ENCODE measurements at regions not wholly inside any gene's neighbourhood (a gene's known extent, or its start where the extent isn't known, plus 50 kb on each side); places are given as distances from the start of the nearest gene placed in this dataset.

DNA sequence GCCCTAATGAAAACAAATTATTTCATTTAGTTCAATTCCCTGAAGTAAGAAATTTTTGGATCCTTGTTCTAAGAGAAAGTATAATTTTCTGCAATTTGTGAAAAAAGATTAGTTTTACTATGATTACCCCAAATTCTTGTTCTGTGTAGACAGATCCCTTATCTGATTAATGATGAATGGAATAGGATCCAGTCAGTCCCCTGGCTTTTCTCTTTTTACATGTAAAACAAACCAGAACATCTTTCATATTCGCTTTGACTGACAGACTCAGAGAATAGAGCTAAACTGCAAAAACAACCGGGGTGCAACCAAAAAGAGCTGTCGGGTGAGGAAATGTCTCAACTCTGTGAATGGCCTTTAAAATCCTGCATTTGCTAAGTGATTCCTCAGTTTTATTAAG is 93.4 kb upstream of the VEGFC start:
- H3K9me3 ChIP-seq (ENCODE audit: low read length): no peaks in the 10 kb centered on the region
- no peak overlapping the region for H3K4me3 ChIP-seq (ENCODE audit: low read length)
- no peaks in the 10 kb centered on the region for H3K27me3 ChIP-seq (ENCODE audit: low read length)
- DNase-seq: no peak
- H3K4me1 ChIP-seq (ENCODE audit: low read length): no peaks in the 10 kb centered on the region
- H3K27ac ChIP-seq (ENCODE audit: low read length): no peak overlapping the region
- H3K9ac ChIP-seq (ENCODE audit: low read length): no peak overlapping the region
- H3K4me2 ChIP-seq (ENCODE audit: low read depth, low read length, poor library complexity, severe bottlenecking): no peak overlapping the region
- no peaks in the 10 kb centered on the region for H3K9me2 ChIP-seq (replicated peaks; ENCODE audit: insufficient read depth, low read length)
- no peaks in the 10 kb centered on the region for H3K79me2 ChIP-seq (ENCODE audit: low read length)
- H2AFZ ChIP-seq (ENCODE audit: low read length): no peak overlapping the region
- H3K36me3 ChIP-seq (ENCODE audit: insufficient read depth, low read length): no peaks in the 10 kb centered on the region
- no peaks in the 10 kb centered on the region for H4K20me1 ChIP-seq (ENCODE audit: insufficient read depth, low read depth, low read length)

DNA sequence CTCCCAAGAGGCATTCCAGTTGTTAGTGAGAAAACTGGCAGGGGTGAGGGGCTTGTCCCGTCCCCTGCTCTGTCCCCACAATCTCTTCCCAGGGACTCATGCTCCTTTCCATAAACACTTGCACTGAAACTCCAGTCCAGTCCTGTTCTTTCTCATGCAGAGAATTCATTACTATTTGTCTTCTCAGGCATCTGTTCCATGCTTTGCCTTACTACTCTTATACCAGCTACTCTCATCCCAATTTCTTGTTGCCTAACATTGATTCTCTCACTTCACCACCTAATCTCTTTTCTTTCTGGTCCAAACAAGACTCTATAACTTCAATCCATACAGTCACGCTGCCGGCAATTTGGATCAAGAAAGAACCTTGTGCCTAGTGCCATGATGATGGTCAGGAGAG is 97.1 kb upstream of the VEGFC start:
- Histone ChIP-seq H4K20me1 (ENCODE audit: insufficient read depth, low read depth, low read length) (no peaks in the 10 kb centered on the region), H3K4me2 (ENCODE audit: low read depth, low read length, poor library complexity, severe bottlenecking) (no peak overlapping the region)

DNA sequence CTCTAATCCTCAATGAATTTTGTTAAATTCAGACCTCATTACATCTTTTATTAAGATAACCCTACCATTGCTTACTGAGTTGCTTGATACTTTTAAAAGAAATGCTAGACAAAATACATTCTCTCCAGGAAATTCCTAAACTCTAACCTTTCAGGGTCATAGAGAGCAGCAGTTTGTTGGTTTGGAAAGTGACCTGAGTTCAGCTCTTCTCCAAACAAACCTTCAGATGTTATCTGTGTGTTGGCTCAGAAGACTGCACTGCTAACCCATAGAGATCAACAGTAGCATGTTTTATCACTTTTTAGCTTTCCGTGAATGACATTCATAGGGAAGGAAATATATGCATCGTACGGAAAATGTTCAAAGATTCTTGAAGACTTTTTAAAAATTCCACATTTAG is 101.8 kb upstream of the VEGFC start:
- Histone ChIP-seq H3K27me3 (ENCODE audit: low read length) (no peaks in the 10 kb centered on the region), H3K9me3 (ENCODE audit: low read length) (no peaks in the 10 kb centered on the region), H3K36me3 (ENCODE audit: insufficient read depth, low read length) (no peaks in the 10 kb centered on the region), H3K4me3 (ENCODE audit: low read length) (no peak overlapping the region), H3K4me1 (ENCODE audit: low read length) (no peaks in the 10 kb centered on the region), H3K27ac (ENCODE audit: low read length) (no peak overlapping the region), H3K9ac (ENCODE audit: low read length) (no peak overlapping the region), H3K79me2 (ENCODE audit: low read length) (no peaks in the 10 kb centered on the region), H4K20me1 (ENCODE audit: insufficient read depth, low read depth, low read length) (no peaks in the 10 kb centered on the region), H3K4me2 (ENCODE audit: low read depth, low read length, poor library complexity, severe bottlenecking) (no peak overlapping the region), H3K9me2 (replicated peaks; ENCODE audit: insufficient read depth, low read length) (no peaks in the 10 kb centered on the region), H2AFZ (ENCODE audit: low read length) (no peak overlapping the region)
- no peak for DNase-seq

More for the DNA sequence above, 97.1 kb upstream of the VEGFC start:
- no peaks in the 10 kb centered on the region for H3K36me3 ChIP-seq (ENCODE audit: insufficient read depth, low read length)
- H3K27me3 ChIP-seq (ENCODE audit: low read length): no peaks in the 10 kb centered on the region
- no peak overlapping the region for H2AFZ ChIP-seq (ENCODE audit: low read length)
- no peaks in the 10 kb centered on the region for H3K79me2 ChIP-seq (ENCODE audit: low read length)
- H3K9ac ChIP-seq (ENCODE audit: low read length): no peak overlapping the region
- H3K4me1 ChIP-seq (ENCODE audit: low read length): no peaks in the 10 kb centered on the region
- H3K9me2 ChIP-seq (replicated peaks; ENCODE audit: insufficient read depth, low read length): no peaks in the 10 kb centered on the region
- no peaks in the 10 kb centered on the region for H3K9me3 ChIP-seq (ENCODE audit: low read length)
- H3K27ac ChIP-seq (ENCODE audit: low read length): no peak overlapping the region
- DNase-seq: no peak
- H3K4me3 ChIP-seq (ENCODE audit: low read length): no peak overlapping the region

DNA sequence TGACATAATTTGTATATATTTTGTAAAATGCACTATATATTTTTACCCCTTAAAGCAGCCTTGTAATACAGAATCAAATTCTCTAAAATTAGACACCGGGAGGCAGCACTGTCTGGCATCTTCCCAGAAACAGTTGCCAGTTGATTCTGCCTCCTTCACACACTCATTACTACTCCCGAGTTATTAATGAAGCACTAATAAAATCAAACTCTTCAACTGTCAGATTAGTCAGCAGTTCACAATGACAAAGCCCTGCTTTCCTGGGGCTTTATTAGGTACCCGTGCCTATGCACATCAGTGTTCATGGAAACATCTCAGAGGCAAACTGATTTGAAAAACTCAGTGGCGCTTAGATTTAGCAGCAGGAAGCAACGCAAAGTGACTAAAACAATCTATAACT is 103.5 kb upstream of the VEGFC start:
- H3K9me2 ChIP-seq (replicated peaks; ENCODE audit: insufficient read depth, low read length): no peaks in the 10 kb centered on the region
- no peaks in the 10 kb centered on the region for H3K27me3 ChIP-seq (ENCODE audit: low read length)
- no peaks in the 10 kb centered on the region for H3K36me3 ChIP-seq (ENCODE audit: insufficient read depth, low read length)
- no peak overlapping the region for H3K4me3 ChIP-seq (ENCODE audit: low read length)
- H3K4me2 ChIP-seq (ENCODE audit: low read depth, low read length, poor library complexity, severe bottlenecking): no peak overlapping the region
- H4K20me1 ChIP-seq (ENCODE audit: insufficient read depth, low read depth, low read length): no peaks in the 10 kb centered on the region
- H2AFZ ChIP-seq (ENCODE audit: low read length): no peak overlapping the region
- no peak overlapping the region for H3K27ac ChIP-seq (ENCODE audit: low read length)
- H3K79me2 ChIP-seq (ENCODE audit: low read length): no peaks in the 10 kb centered on the region
- H3K9ac ChIP-seq (ENCODE audit: low read length): no peak overlapping the region
- no peaks in the 10 kb centered on the region for H3K4me1 ChIP-seq (ENCODE audit: low read length)
- no peak for DNase-seq
- H3K9me3 ChIP-seq (ENCODE audit: low read length): no peaks in the 10 kb centered on the region

DNA sequence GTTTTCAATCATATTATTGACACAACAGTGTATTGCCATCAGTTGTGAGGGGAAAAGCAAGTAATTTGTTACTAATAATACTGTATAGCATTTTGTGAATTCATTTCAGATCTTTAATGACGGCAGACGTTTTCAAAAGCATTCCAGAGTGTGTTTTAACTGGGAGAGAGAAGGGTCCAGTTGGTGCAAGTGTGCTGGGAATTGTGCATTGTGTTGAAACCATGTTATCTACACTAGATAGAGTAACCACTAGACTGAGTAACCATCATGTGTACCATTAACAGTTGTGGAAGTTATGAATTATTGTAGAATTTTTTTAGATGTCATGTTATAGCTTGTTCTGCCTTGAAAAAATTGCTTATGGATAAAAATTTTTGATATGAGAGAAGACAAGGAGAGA is 104.5 kb upstream of the VEGFC start:
- Histone ChIP-seq H4K20me1 (ENCODE audit: insufficient read depth, low read depth, low read length) (no peaks in the 10 kb centered on the region), H3K9me2 (replicated peaks; ENCODE audit: insufficient read depth, low read length) (no peaks in the 10 kb centered on the region), H3K79me2 (ENCODE audit: low read length) (no peaks in the 10 kb centered on the region), H3K27me3 (ENCODE audit: low read length) (no peaks in the 10 kb centered on the region), H3K4me2 (ENCODE audit: low read depth, low read length, poor library complexity, severe bottlenecking) (no peak overlapping the region), H3K4me1 (ENCODE audit: low read length) (no peaks in the 10 kb centered on the region), H3K9me3 (ENCODE audit: low read length) (no peaks in the 10 kb centered on the region), H3K4me3 (ENCODE audit: low read length) (no peak overlapping the region), H3K36me3 (ENCODE audit: insufficient read depth, low read length) (no peaks in the 10 kb centered on the region), H2AFZ (ENCODE audit: low read length) (no peak overlapping the region), H3K9ac (ENCODE audit: low read length) (no peak overlapping the region), H3K27ac (ENCODE audit: low read length) (no peak overlapping the region)
- no peak for DNase-seq

DNA sequence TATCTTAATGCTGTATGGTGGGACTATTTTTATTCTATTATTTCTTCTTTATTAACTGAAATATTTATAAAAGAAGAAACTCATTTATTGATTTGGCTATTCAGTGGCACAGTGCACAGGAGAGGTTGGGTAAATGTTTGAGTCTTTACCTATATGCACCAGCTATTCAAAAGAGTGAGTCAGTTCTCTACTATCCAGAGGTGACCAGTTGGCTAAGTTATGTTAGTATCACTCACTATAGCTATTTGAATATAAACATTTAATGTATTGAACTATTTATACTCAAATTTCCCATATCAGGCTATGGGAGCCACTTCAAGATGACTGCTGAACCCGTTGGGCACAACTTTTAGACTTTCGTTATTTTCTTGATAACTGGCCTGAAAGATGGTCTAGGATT is 106.1 kb upstream of the VEGFC start:
- Histone ChIP-seq H3K4me2 (ENCODE audit: low read depth, low read length, poor library complexity, severe bottlenecking) (no peak overlapping the region), H2AFZ (ENCODE audit: low read length) (no peak overlapping the region), H3K9me2 (replicated peaks; ENCODE audit: insufficient read depth, low read length) (no peaks in the 10 kb centered on the region), H4K20me1 (ENCODE audit: insufficient read depth, low read depth, low read length) (no peaks in the 10 kb centered on the region), H3K9me3 (ENCODE audit: low read length) (no peaks in the 10 kb centered on the region), H3K9ac (ENCODE audit: low read length) (no peak overlapping the region), H3K27ac (ENCODE audit: low read length) (no peak overlapping the region), H3K27me3 (ENCODE audit: low read length) (no peaks in the 10 kb centered on the region), H3K36me3 (ENCODE audit: insufficient read depth, low read length) (no peaks in the 10 kb centered on the region), H3K4me3 (ENCODE audit: low read length) (no peak overlapping the region), H3K4me1 (ENCODE audit: low read length) (no peaks in the 10 kb centered on the region), H3K79me2 (ENCODE audit: low read length) (no peaks in the 10 kb centered on the region)
- no peak for DNase-seq

DNA sequence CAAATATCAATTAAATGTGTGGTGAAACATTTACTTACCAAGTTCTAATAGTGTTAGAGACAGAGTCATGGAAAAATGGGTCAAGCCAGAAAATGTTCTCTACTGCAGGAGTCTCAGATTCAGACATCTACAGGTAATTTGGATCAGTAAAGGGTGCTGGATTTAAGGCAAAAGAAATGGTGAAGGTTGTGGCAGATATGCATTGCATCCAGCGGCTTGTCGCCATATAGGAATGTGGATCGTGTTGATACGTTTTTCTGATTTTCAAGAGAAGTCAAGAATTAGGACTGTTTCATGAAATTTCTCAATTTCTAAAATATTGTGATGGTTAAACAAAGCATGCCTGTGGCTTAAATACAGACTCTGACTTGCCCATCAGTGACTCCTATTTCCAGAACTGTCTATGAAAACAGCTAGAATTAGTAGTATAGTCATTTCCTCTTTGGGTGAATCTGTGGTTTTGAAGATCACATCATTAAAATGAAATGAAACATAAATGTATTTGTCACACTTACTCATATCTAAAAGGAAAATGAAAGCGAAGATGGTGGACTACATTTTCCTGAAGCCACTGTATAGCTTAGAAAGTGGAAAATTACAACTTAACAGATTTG is 110.1 kb upstream of the VEGFC start:
- H3K27ac ChIP-seq (ENCODE audit: low read length): no peak overlapping the region
- no peak for DNase-seq
- no peaks in the 10 kb centered on the region for H3K9me2 ChIP-seq (replicated peaks; ENCODE audit: insufficient read depth, low read length)
- H3K4me2 ChIP-seq (ENCODE audit: low read depth, low read length, poor library complexity, severe bottlenecking): no peak overlapping the region
- no peaks in the 10 kb centered on the region for H3K36me3 ChIP-seq (ENCODE audit: insufficient read depth, low read length)
- no peak overlapping the region for H3K4me3 ChIP-seq (ENCODE audit: low read length)
- no peak overlapping the region for H3K9ac ChIP-seq (ENCODE audit: low read length)
- no peaks in the 10 kb centered on the region for H3K9me3 ChIP-seq (ENCODE audit: low read length)
- no peaks in the 10 kb centered on the region for H3K27me3 ChIP-seq (ENCODE audit: low read length)
- no peaks in the 10 kb centered on the region for H4K20me1 ChIP-seq (ENCODE audit: insufficient read depth, low read depth, low read length)
- H2AFZ ChIP-seq (ENCODE audit: low read length): no peak overlapping the region
- no peaks in the 10 kb centered on the region for H3K4me1 ChIP-seq (ENCODE audit: low read length)
- H3K79me2 ChIP-seq (ENCODE audit: low read length): no peaks in the 10 kb centered on the region

DNA sequence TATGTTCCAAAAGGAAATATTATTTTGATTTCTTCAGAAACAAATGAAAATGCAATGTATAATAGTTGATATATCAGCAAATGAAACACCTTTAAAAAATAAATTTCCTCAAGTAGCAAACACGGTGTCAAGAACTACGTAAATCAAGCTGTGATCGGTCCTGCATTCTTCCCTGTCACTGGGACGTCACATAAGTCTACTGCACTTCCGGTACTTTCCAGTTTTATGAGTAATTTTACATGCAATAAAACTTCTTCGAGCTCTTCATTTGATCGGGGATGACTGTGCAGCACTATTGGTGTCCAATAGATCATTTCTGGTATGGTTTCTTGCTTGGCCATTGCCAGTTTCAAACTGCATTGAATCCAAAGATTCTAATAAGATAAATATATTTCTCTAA is 114.0 kb upstream of the VEGFC start:
- Histone ChIP-seq H3K9me2 (replicated peaks; ENCODE audit: insufficient read depth, low read length) (no peaks in the 10 kb centered on the region), H3K79me2 (ENCODE audit: low read length) (no peaks in the 10 kb centered on the region), H3K4me3 (ENCODE audit: low read length) (no peak overlapping the region), H4K20me1 (ENCODE audit: insufficient read depth, low read depth, low read length) (no peaks in the 10 kb centered on the region), H3K27me3 (ENCODE audit: low read length) (no peaks in the 10 kb centered on the region), H2AFZ (ENCODE audit: low read length) (no peak overlapping the region), H3K36me3 (ENCODE audit: insufficient read depth, low read length) (no peaks in the 10 kb centered on the region), H3K4me1 (ENCODE audit: low read length) (no peaks in the 10 kb centered on the region), H3K4me2 (ENCODE audit: low read depth, low read length, poor library complexity, severe bottlenecking) (no peak overlapping the region), H3K9ac (ENCODE audit: low read length) (no peak overlapping the region), H3K9me3 (ENCODE audit: low read length) (no peaks in the 10 kb centered on the region), H3K27ac (ENCODE audit: low read length) (no peak overlapping the region)
- DNase-seq: no peak

DNA sequence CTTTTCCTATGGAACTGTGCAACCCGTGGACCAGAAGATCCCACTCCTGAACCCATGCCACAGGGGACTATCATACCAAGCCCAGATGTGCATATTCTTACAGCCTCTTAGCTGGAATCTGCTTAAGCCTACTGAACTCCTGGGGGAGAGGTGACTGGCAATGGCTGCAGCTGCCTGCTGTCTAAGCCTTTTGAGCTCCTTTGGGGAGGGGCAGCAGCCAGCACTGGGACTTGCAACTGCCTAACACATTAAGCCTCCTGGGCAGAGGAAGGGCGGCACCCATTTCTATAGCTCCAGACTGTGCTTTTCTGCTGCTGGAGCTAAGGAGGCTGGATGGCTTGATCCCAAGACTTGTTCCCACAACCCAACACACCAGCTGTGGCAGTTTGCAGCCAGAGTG is 117.9 kb upstream of the VEGFC start:
- Histone ChIP-seq H3K9ac (ENCODE audit: low read length) (no peak overlapping the region), H3K9me3 (ENCODE audit: low read length) (no peaks in the 10 kb centered on the region), H3K9me2 (replicated peaks; ENCODE audit: insufficient read depth, low read length) (no peaks in the 10 kb centered on the region), H3K27ac (ENCODE audit: low read length) (no peak overlapping the region), H3K4me3 (ENCODE audit: low read length) (no peak overlapping the region), H3K4me1 (ENCODE audit: low read length) (no peaks in the 10 kb centered on the region), H3K79me2 (ENCODE audit: low read length) (no peaks in the 10 kb centered on the region), H3K36me3 (ENCODE audit: insufficient read depth, low read length) (no peaks in the 10 kb centered on the region), H2AFZ (ENCODE audit: low read length) (no peak overlapping the region), H3K27me3 (ENCODE audit: low read length) (no peaks in the 10 kb centered on the region), H4K20me1 (ENCODE audit: insufficient read depth, low read depth, low read length) (no peaks in the 10 kb centered on the region), H3K4me2 (ENCODE audit: low read depth, low read length, poor library complexity, severe bottlenecking) (no peak overlapping the region)
- DNase-seq: no peak

Data from Karpas-422 (cell line).